GM23338 (cell line): ENCODE measurements at regions not wholly inside any gene's neighbourhood (a gene's known extent, or its start where the extent isn't known, plus 50 kb on each side); places are given as distances from the start of the nearest gene placed in this dataset.

Source experiments
- ATAC-seq: fragments of 200-7000 bp; cut with Tn5 transposase; 3 replicates; pipeline ENCODE4 v1.9.1; 2020
- DNase-seq: peaks from one replicate; pipeline ENCODE4 v3.0.0-alpha.2; 2015; ENCODE audit warnings: low spot score
- H2AFZ ChIP-seq: fragments of 200-600 bp; sonication (generic); 2 replicates; pipeline ENCODE4 v1.8.0; 2016; ENCODE audit warnings: antibody characterized with exemption, mild to moderate bottlenecking, moderate library complexity
- H3F3A ChIP-seq: fragments of 200-600 bp; sonication (generic); replicated peaks from 2 replicates; pipeline ENCODE4 v1.8.0; 2017; ENCODE audit warnings: antibody characterized with exemption, mixed run types, low read depth
- H3K27ac ChIP-seq: fragments of 200-600 bp; sonication (generic); 2 replicates; pipeline ENCODE4 v1.6.1; 2016; ENCODE audit warnings: low read depth
- H3K27me3 ChIP-seq: fragments of 200-600 bp; sonication (generic); 2 replicates; pipeline ENCODE4 v1.8.0; 2016; ENCODE audit warnings: mild to moderate bottlenecking, mixed run types, moderate library complexity; ENCODE audit not compliant: insufficient read depth
- H3K36me3 ChIP-seq: fragments of 200-600 bp; sonication (generic); 2 replicates; pipeline ENCODE4 v1.8.0; 2016; ENCODE audit warnings: mild to moderate bottlenecking; ENCODE audit not compliant: insufficient read depth
- H3K4me1 ChIP-seq: fragments of 200-600 bp; sonication (generic); 2 replicates; pipeline ENCODE4 v1.8.0; 2016; ENCODE audit warnings: mild to moderate bottlenecking, moderate library complexity; ENCODE audit not compliant: insufficient read depth
- H3K4me2 ChIP-seq: fragments of 200-600 bp; sonication (generic); 2 replicates; pipeline ENCODE4 v1.7.1; 2017; ENCODE audit warnings: mixed run types
- H3K4me3 ChIP-seq: fragments of 200-600 bp; sonication (generic); 2 replicates; pipeline ENCODE4 v1.6.1; 2016; ENCODE audit warnings: mixed run types
- H3K79me2 ChIP-seq: fragments of 200-600 bp; sonication (generic); replicated peaks from 2 replicates; pipeline ENCODE4 v1.8.0; 2017; ENCODE audit warnings: mild to moderate bottlenecking; ENCODE audit not compliant: insufficient read depth
- H3K9me2 ChIP-seq: fragments of 200-600 bp; sonication (generic); 2 replicates; pipeline ENCODE4 v1.8.0; 2017; ENCODE audit not compliant: insufficient read depth
- H4K20me1 ChIP-seq: fragments of 200-600 bp; sonication (generic); replicated peaks from 2 replicates; pipeline ENCODE4 v1.8.0; 2017; ENCODE audit warnings: mild to moderate bottlenecking; ENCODE audit not compliant: insufficient read depth
- H3K27ac Mint-ChIP-seq: 2 replicates; pipeline ENCODE4 v1.8.0; 2020; ENCODE audit warnings: inconsistent platforms, mild to moderate bottlenecking, moderate library complexity, mixed read lengths
- H3K27me3 Mint-ChIP-seq: 3 replicates; pipeline ENCODE4 v1.8.0; 2022; ENCODE audit warnings: low read depth, mild to moderate bottlenecking, moderate library complexity, mixed read lengths, inconsistent platforms; ENCODE audit not compliant: insufficient read depth, poor library complexity
- H3K36me3 Mint-ChIP-seq: 3 replicates; pipeline ENCODE4 v1.8.0; 2021; ENCODE audit warnings: low read depth, mild to moderate bottlenecking, inconsistent platforms, moderate library complexity, mixed read lengths
- H3K4me1 Mint-ChIP-seq: 3 replicates; pipeline ENCODE4 v1.8.0; 2020; ENCODE audit warnings: mild to moderate bottlenecking, inconsistent platforms, mixed read lengths
- H3K4me3 Mint-ChIP-seq: 3 replicates; pipeline ENCODE4 v1.8.0; 2021; ENCODE audit warnings: moderate library complexity, mild to moderate bottlenecking, inconsistent platforms, mixed read lengths
- H3K9me3 Mint-ChIP-seq: 3 replicates; pipeline ENCODE4 v1.8.0; 2020; ENCODE audit warnings: moderate library complexity, mild to moderate bottlenecking, inconsistent platforms, mixed read lengths
- NANOG ChIP-seq: IDR thresholded peaks from 2 replicates; pipeline ENCODE4 v1.6.1; 2016; ENCODE audit warnings: antibody characterized with exemption, borderline replicate concordance
- POLR2AphosphoS5 ChIP-seq: IDR thresholded peaks from 2 replicates; pipeline ENCODE4 v1.6.1; 2016; ENCODE audit warnings: antibody characterized with exemption, low read depth
- ZNF114 ChIP-seq: fragments of 250-450 bp; sonication (Bioruptor Pico); IDR thresholded peaks from 2 replicates; pipeline ENCODE4 v1.5.0; 2020; ENCODE audit warnings: mild to moderate bottlenecking, moderate library complexity
- TF ChIP-seq, protein P1 (sequence below), 2 experiments: fragments of 200-600 bp in 1 of 2; sonication (generic) in 1 of 2; conservative IDR thresholded peaks; 2 replicates each; pipeline versions ENCODE4 v1.5.1 to v1.6.1; 2016 to 2017; ENCODE audit warnings: antibody characterized with exemption in 2 of 2, low read depth in 2 of 2, mild to moderate bottlenecking in 2 of 2, moderate library complexity in 1 of 2
- TF ChIP-seq, protein P2 (sequence below): IDR thresholded peaks from one replicate; pipeline ENCODE4 v1.6.1; 2018; ENCODE audit warnings: antibody characterized with exemption; ENCODE audit not compliant: unreplicated experiment

DNA sequence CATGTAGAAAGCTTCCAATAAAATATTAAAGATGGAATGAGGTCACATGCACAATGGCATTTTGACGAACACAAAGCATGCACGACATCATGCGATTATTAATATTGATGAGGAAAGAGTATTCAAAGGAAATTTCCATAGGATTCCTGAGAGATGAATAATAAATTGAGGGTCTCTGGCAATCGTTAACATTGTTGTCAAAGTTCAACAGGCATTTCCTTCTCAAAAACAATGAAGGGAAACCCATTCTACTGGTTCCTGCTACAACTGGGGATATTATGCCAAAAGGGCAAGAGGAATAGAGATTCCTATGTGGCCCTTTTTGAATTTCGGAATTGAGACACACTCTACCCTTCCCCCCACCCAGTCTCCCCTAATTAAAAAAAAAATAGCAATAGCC, 128.3 kb upstream of the NUDT7 start:
- Histone ChIP-seq H3K4me2 (no peak overlapping the region), H3K27me3 (no peaks in the 10 kb centered on the region), H2AFZ (no peak overlapping the region), H3K4me3 (no peak overlapping the region), H3K79me2 (no peaks in the 10 kb centered on the region), H3K9me2 (no peaks in the 10 kb centered on the region), H3K27ac (no peak overlapping the region), H4K20me1 (no peaks in the 10 kb centered on the region), H3F3A (no peaks in the 10 kb centered on the region), H3K4me1 (0 out of 2 replicates have a peak, but pooled peaks cover 5% of the 10 kb centered on the region), H3K36me3 (no peaks in the 10 kb centered on the region)
- DNase-seq (no peak), ATAC-seq (no peak)
- Mint-ChIP-seq H3K4me1 (peaks cover 4% of the 10 kb centered on the region; the same call in 2 of the 3 replicates), H3K27ac (no peak overlapping the region), H3K36me3 (no peaks in the 10 kb centered on the region), H3K27me3 (no peaks in the 10 kb centered on the region), H3K9me3 (no peaks in the 10 kb centered on the region), H3K4me3 (no peak overlapping the region)
- TF ChIP-seq, protein P1, sequence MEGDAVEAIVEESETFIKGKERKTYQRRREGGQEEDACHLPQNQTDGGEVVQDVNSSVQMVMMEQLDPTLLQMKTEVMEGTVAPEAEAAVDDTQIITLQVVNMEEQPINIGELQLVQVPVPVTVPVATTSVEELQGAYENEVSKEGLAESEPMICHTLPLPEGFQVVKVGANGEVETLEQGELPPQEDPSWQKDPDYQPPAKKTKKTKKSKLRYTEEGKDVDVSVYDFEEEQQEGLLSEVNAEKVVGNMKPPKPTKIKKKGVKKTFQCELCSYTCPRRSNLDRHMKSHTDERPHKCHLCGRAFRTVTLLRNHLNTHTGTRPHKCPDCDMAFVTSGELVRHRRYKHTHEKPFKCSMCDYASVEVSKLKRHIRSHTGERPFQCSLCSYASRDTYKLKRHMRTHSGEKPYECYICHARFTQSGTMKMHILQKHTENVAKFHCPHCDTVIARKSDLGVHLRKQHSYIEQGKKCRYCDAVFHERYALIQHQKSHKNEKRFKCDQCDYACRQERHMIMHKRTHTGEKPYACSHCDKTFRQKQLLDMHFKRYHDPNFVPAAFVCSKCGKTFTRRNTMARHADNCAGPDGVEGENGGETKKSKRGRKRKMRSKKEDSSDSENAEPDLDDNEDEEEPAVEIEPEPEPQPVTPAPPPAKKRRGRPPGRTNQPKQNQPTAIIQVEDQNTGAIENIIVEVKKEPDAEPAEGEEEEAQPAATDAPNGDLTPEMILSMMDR (conservative IDR thresholded peaks at IDR 0.05; ENCODE audit: low read depth in 2 of 2), result no peak
- TF ChIP-seq POLR2AphosphoS5, result no peak

DNA sequence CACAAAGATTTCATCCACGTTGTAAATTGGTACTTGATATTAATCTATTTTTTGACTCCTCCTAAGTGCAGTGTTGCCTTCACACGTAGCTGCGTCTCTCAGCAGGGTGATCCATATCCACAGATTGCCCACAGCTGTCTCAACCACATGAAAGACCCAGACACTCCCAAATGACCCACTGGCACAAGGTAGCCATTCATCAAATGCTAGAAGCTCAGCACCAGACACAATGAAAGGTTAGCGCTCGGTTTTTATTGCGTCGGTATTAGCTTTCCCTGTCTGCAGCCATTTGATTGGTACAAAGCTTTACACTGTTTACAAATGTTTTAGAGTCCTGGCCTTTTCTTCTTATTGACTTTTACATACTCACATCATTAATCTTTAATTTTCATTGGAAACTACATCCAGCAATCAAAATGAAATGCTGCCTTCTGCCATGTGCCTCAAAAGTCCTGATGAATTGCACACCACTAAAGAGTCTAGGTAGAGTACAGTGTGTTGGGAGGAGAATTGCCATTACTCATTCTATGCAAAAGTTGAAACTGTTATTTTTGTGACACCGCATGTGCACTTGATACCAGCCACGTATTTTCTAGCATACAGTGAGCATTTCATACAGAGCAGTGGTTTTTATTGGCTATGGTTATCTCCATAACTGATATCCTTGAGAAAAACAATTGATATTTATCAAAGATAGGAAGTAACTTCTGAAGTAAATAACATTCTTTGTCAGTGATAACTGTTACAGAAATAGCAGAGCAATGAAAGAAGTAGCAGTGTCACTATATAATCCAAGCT, 127.3 kb upstream of the NUDT7 start:
- Histone ChIP-seq H3K4me1 (0 out of 2 replicates have a peak, but pooled peaks cover 5% of the 10 kb centered on the region), H3K79me2 (no peaks in the 10 kb centered on the region), H3K4me3 (no peak overlapping the region), H2AFZ (no peak overlapping the region; the same call in 1 of the 2 replicates), H3K27ac (no peak overlapping the region), H3K9me2 (no peaks in the 10 kb centered on the region), H3K36me3 (no peaks in the 10 kb centered on the region), H3K4me2 (no peak overlapping the region), H3K27me3 (no peaks in the 10 kb centered on the region), H3F3A (no peaks in the 10 kb centered on the region), H4K20me1 (no peaks in the 10 kb centered on the region)
- H3K27me3 Mint-ChIP-seq, result no peaks in the 10 kb centered on the region
- H3K4me3 Mint-ChIP-seq, result no peak overlapping the region
- H3K36me3 Mint-ChIP-seq, result no peaks in the 10 kb centered on the region
- ATAC-seq (no peak), DNase-seq (no peak)
- peaks cover 4% of the 10 kb centered on the region; the same call in 2 of the 3 replicates for H3K4me1 Mint-ChIP-seq
- TF ChIP-seq ZNF114 (no peak), NANOG (no peak)
- TF ChIP-seq, protein P2, sequence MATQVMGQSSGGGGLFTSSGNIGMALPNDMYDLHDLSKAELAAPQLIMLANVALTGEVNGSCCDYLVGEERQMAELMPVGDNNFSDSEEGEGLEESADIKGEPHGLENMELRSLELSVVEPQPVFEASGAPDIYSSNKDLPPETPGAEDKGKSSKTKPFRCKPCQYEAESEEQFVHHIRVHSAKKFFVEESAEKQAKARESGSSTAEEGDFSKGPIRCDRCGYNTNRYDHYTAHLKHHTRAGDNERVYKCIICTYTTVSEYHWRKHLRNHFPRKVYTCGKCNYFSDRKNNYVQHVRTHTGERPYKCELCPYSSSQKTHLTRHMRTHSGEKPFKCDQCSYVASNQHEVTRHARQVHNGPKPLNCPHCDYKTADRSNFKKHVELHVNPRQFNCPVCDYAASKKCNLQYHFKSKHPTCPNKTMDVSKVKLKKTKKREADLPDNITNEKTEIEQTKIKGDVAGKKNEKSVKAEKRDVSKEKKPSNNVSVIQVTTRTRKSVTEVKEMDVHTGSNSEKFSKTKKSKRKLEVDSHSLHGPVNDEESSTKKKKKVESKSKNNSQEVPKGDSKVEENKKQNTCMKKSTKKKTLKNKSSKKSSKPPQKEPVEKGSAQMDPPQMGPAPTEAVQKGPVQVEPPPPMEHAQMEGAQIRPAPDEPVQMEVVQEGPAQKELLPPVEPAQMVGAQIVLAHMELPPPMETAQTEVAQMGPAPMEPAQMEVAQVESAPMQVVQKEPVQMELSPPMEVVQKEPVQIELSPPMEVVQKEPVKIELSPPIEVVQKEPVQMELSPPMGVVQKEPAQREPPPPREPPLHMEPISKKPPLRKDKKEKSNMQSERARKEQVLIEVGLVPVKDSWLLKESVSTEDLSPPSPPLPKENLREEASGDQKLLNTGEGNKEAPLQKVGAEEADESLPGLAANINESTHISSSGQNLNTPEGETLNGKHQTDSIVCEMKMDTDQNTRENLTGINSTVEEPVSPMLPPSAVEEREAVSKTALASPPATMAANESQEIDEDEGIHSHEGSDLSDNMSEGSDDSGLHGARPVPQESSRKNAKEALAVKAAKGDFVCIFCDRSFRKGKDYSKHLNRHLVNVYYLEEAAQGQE, result no peak
- no peaks in the 10 kb centered on the region for H3K9me3 Mint-ChIP-seq
- no peak overlapping the region for H3K27ac Mint-ChIP-seq
